ENCODE measurements at regions not wholly inside any gene's neighbourhood (a gene's known extent, or its start where the extent isn't known, plus 50 kb on each side); places are given as distances from the start of the nearest gene placed in this dataset.

DNA sequence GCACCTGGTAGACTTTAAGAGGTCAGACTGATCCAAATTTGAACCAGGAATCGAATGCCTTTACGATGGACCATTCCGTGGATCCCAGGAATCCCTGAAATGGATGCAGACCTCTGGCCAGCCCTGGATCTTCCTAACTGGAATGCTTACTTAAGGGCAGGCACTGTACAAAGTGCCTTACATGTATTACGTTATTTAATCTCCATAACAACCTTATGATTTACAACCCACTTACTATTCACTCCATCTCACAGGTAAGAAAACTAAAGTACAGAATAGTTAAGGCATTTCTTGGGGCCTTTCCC, 93.6 kb downstream of the HSPH1 start:
- H3K9me3 ChIP-seq = peaks cover 0 to 3% of the 10 kb centered on the region in 2 donors
- TF ChIP-seq, protein P1, sequence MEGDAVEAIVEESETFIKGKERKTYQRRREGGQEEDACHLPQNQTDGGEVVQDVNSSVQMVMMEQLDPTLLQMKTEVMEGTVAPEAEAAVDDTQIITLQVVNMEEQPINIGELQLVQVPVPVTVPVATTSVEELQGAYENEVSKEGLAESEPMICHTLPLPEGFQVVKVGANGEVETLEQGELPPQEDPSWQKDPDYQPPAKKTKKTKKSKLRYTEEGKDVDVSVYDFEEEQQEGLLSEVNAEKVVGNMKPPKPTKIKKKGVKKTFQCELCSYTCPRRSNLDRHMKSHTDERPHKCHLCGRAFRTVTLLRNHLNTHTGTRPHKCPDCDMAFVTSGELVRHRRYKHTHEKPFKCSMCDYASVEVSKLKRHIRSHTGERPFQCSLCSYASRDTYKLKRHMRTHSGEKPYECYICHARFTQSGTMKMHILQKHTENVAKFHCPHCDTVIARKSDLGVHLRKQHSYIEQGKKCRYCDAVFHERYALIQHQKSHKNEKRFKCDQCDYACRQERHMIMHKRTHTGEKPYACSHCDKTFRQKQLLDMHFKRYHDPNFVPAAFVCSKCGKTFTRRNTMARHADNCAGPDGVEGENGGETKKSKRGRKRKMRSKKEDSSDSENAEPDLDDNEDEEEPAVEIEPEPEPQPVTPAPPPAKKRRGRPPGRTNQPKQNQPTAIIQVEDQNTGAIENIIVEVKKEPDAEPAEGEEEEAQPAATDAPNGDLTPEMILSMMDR (IDR thresholded peaks at IDR 0.05) = no peak
- H3K4me3 ChIP-seq = no peak overlapping the region

DNA sequence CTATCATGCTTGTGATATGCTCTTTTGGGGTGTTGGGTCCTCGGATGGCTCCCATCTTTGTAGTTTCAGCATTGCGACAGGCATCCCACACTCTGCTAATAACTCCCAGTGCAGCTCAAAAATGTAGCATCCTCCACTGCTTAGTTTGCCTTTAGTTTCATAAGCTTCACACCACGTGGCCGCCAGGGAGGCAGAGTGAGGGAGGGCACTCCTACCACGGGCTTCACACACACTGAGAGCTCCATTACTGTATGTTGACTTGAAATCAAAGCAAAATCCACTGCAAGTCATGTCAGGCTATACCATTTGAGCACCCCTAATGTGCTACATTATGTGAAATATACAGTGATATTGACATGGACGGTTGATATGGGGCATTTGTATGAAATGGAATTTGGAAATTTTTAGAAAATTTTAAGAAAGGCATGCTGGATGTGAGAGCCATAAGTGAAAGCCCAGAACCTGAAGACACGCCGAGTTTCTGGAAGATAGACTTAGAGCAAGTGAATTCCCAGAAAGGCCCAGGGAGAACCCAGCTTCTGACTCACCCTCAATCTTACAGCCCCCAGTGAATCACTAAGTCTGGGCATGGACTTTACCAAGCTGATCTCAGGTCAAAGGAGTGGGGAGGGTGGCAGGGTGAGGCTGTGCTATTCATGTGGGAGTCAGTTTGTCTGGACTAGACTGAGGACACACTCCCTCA, 94.1 kb downstream of the HSPH1 start:
- Histone ChIP-seq H3K4me1 (no peaks in the 10 kb centered on the region), H3K4me3 (no peak overlapping the region), H3K36me3 (no peaks in the 10 kb centered on the region), H3K27ac (no peak overlapping the region), H3K9me3 (peaks cover 0 to 3% of the 10 kb centered on the region in 2 donors), H3K27me3 (no peaks in the 10 kb centered on the region)
- TF ChIP-seq, protein P1 (IDR thresholded peaks at IDR 0.05) = no peak
- DNase-seq (ENCODE audit: low spot score) = no peak

More for the DNA sequence above, 93.6 kb downstream of the HSPH1 start:
- no peak for DNase-seq (ENCODE audit: low spot score)
- no peaks in the 10 kb centered on the region for H3K36me3 ChIP-seq
- H3K27me3 ChIP-seq = no peaks in the 10 kb centered on the region
- no peaks in the 10 kb centered on the region for H3K4me1 ChIP-seq
- no peak overlapping the region for H3K27ac ChIP-seq

DNA sequence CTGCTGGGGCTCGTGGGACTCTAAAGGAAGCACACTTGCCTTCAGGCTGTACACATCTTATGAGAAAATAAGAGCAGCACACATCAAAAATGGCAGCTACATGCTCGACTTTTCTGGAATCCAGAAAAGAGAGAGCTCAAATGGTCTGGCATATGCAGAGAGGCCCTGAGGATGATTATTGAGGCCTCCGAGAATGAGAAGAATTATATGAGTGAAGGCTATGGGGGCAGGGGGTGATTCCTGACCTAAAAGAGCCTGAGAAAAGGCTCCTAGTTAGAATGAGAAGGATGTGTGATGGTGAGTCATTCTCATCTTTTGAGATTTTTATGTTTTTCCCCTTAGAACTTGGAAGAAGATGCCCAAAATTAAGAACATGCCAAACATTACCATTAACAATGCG, 97.1 kb downstream of the HSPH1 start:
- Histone ChIP-seq H3K27me3 (no peaks in the 10 kb centered on the region), H3K36me3 (no peaks in the 10 kb centered on the region), H3K9me3 (peaks cover 0 to 3% of the 10 kb centered on the region in 2 donors), H3K27ac (no peak overlapping the region), H3K4me3 (no peak overlapping the region), H3K4me1 (no peaks in the 10 kb centered on the region)
- TF ChIP-seq, protein P1 (IDR thresholded peaks at IDR 0.05) = no peak
- no peak for DNase-seq (ENCODE audit: low spot score)

DNA sequence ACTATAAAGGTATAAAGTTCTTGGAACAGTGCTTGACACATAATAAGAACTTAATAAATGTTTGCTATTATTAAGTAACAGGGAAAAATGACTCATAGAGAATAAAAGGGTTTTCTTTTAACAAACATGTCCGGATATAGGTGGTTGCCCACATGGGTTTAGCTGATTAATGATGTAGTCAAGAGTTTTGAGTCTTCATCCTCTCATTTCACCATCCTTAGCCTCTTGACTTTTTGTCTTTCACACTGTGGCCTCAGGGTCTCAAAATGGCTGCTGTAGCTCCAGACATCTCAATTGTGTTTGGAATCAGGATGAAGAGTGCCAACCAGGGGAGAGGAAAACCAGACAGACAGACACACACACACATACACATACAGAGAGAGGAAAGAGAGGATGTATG, 97.9 kb downstream of the HSPH1 start:
- H3K4me3 ChIP-seq = no peak overlapping the region
- peaks cover 0 to 3% of the 10 kb centered on the region in 2 donors for H3K9me3 ChIP-seq
- TF ChIP-seq, protein P1 (IDR thresholded peaks at IDR 0.05) = no peak
- DNase-seq (ENCODE audit: low spot score) = no peak
- H3K36me3 ChIP-seq = no peaks in the 10 kb centered on the region
- no peaks in the 10 kb centered on the region for H3K4me1 ChIP-seq
- H3K27me3 ChIP-seq = no peaks in the 10 kb centered on the region
- no peak overlapping the region for H3K27ac ChIP-seq

DNA sequence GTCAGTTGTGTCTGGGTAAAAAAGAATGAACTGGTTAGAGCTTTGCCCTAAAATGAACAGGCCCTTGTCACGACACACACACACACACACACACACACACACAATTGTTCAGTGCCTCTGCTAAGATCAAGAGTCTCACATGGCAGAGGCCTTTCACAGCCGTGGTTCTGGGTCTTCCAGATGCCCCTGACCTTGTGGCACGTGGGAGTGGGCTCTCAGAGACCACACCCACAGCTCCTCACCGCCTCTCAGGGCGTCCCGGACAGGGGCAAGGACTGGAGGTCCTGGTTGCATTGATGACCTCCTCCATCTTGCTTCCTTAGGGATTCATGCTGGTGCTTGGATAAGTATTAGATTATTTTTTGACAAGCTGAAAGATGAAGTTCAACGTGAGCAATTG, 101.0 kb downstream of the HSPH1 start:
- TF ChIP-seq, protein P1 (IDR thresholded peaks at IDR 0.05) = no peak
- Histone ChIP-seq H3K36me3 (no peaks in the 10 kb centered on the region), H3K4me3 (no peak overlapping the region), H3K27me3 (no peaks in the 10 kb centered on the region), H3K4me1 (no peaks in the 10 kb centered on the region), H3K27ac (no peak overlapping the region), H3K9me3 (peaks cover 0 to 3% of the 10 kb centered on the region in 2 donors)
- DNase-seq (ENCODE audit: low spot score) = no peak

DNA sequence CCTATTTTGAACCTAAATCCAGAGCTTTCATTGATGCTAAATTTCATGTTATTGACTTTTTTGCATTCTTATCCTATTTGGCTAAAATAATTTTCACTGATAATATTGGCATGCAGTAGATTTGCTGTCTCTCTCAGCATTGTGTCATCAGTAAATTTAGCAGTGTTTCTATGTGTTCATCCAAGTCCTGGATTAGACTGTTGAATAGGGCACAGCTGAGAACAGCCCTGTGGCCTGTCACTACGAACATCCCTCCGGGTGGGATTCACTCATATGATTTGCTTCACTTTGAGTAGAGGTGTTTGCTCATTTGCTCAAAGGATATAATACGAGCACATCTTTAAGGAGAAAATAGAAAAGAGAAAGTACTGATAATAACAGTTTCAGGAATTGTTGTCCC, 101.5 kb downstream of the HSPH1 start:
- Histone ChIP-seq H3K36me3 (no peaks in the 10 kb centered on the region), H3K27ac (no peak overlapping the region), H3K4me1 (no peaks in the 10 kb centered on the region)

More for the DNA sequence above, 101.5 kb downstream of the HSPH1 start:
- DNase-seq (ENCODE audit: low spot score) = no peak
- no peak overlapping the region for H3K4me3 ChIP-seq
- H3K9me3 ChIP-seq = peaks cover 0 to 3% of the 10 kb centered on the region in 2 donors
- TF ChIP-seq, protein P1 (IDR thresholded peaks at IDR 0.05) = no peak
- no peaks in the 10 kb centered on the region for H3K27me3 ChIP-seq
